ENCODE measurements at regions not wholly inside any gene's neighbourhood (a gene's known extent, or its start where the extent isn't known, plus 50 kb on each side); places are given as distances from the start of the nearest gene placed in this dataset.

DNA sequence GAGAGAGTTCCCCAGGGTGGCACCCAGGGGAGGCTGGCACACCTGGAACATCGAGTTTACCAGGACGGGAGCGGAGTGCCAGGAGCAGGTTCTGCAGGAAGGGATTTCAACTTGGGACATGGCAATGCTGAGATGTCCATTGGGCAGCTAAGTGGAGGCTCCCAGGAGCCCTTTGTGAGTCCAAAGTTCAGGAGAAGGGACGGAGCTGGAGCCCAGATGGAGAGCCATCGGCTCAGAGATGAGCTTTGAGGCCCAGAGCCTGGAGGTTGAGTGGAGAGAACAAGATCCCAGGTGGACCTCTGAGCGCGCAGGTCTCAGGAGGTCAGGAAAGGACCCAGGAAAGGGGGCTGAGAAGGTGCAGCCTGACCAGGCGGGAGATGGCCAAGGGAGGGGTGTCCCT is 67.5 kb upstream of the AFDN start:
- TF ChIP-seq, protein P1, sequence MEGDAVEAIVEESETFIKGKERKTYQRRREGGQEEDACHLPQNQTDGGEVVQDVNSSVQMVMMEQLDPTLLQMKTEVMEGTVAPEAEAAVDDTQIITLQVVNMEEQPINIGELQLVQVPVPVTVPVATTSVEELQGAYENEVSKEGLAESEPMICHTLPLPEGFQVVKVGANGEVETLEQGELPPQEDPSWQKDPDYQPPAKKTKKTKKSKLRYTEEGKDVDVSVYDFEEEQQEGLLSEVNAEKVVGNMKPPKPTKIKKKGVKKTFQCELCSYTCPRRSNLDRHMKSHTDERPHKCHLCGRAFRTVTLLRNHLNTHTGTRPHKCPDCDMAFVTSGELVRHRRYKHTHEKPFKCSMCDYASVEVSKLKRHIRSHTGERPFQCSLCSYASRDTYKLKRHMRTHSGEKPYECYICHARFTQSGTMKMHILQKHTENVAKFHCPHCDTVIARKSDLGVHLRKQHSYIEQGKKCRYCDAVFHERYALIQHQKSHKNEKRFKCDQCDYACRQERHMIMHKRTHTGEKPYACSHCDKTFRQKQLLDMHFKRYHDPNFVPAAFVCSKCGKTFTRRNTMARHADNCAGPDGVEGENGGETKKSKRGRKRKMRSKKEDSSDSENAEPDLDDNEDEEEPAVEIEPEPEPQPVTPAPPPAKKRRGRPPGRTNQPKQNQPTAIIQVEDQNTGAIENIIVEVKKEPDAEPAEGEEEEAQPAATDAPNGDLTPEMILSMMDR (conservative IDR thresholded peaks at IDR 0.05; ENCODE audit: low read depth in 2 of 2) = no peak
- TF ChIP-seq, protein P2, sequence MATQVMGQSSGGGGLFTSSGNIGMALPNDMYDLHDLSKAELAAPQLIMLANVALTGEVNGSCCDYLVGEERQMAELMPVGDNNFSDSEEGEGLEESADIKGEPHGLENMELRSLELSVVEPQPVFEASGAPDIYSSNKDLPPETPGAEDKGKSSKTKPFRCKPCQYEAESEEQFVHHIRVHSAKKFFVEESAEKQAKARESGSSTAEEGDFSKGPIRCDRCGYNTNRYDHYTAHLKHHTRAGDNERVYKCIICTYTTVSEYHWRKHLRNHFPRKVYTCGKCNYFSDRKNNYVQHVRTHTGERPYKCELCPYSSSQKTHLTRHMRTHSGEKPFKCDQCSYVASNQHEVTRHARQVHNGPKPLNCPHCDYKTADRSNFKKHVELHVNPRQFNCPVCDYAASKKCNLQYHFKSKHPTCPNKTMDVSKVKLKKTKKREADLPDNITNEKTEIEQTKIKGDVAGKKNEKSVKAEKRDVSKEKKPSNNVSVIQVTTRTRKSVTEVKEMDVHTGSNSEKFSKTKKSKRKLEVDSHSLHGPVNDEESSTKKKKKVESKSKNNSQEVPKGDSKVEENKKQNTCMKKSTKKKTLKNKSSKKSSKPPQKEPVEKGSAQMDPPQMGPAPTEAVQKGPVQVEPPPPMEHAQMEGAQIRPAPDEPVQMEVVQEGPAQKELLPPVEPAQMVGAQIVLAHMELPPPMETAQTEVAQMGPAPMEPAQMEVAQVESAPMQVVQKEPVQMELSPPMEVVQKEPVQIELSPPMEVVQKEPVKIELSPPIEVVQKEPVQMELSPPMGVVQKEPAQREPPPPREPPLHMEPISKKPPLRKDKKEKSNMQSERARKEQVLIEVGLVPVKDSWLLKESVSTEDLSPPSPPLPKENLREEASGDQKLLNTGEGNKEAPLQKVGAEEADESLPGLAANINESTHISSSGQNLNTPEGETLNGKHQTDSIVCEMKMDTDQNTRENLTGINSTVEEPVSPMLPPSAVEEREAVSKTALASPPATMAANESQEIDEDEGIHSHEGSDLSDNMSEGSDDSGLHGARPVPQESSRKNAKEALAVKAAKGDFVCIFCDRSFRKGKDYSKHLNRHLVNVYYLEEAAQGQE (IDR thresholded peaks at IDR 0.05; ENCODE audit: unreplicated experiment) = no peak
- no peak for TF ChIP-seq EZH2 (IDR thresholded peaks at IDR 0.05; ENCODE audit: low read depth, unreplicated experiment)
- TF ChIP-seq EZH2phosphoT487 (IDR thresholded peaks at IDR 0.05; ENCODE audit: unreplicated experiment) = no peak
- no peak for TF ChIP-seq ZNF331 (CRISPR knock-in tag; IDR thresholded peaks at IDR 0.05; ENCODE audit: low read depth)
- TF ChIP-seq POLR2AphosphoS5 (IDR thresholded peaks at IDR 0.05; ENCODE audit: low read depth) = no peak
